ENCODE measurements at regions not wholly inside any gene's neighbourhood (a gene's known extent, or its start where the extent isn't known, plus 50 kb on each side); places are given as distances from the start of the nearest gene placed in this dataset.

DNA sequence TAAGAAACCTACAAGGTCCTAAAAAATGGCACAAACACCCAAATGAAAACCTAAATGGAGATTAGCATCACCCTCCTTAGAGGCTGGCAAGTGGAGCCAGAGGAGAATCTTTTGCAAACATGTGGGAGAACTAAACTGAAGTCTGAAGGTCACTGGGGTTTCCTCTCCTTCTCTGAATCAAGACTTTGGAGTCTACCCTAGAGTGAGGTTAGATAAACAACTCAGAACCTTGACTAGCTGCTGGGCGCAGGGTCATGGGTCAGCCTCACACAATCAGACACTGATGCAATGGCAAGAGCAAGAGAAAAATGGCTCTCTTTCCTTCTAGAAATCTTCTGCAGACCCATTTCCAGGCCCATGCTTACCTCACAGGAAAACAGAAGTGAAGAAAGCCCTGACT lies 165.8 kb downstream of the KCTD12 start:
- Histone ChIP-seq H2BK15ac (ENCODE audit: low read depth, low read length) (no peak overlapping the region), H2BK120ac (ENCODE audit: low read depth, low read length, poor library complexity, severe bottlenecking) (no peak overlapping the region), H3K4me2 (ENCODE audit: insufficient read depth, insufficient read length, low read length) (no peak overlapping the region), H4K5ac (ENCODE audit: insufficient read length, low read depth, low read length) (no peak overlapping the region), H3K9ac (ENCODE audit: extremely low read depth, insufficient read length, low read length) (no peak overlapping the region), H2BK12ac (ENCODE audit: insufficient read length, low read depth, low read length) (no peak overlapping the region), H3K27me3 (ENCODE audit: insufficient read depth, low read length) (no peaks in the 10 kb centered on the region), H2AFZ (ENCODE audit: low read length) (no peak overlapping the region), H3K4me1 (ENCODE audit: insufficient read depth, low read length) (peaks cover 7% of the 10 kb centered on the region; the same call in 1 of the 2 replicates), H3K18ac (ENCODE audit: insufficient read length, low read depth, low read length) (no peak overlapping the region), H3K14ac (ENCODE audit: insufficient read depth, low read length) (no peak overlapping the region), H4K91ac (ENCODE audit: insufficient read length, low read depth, low read length) (no peak overlapping the region), H2BK5ac (ENCODE audit: insufficient read length, low read length) (no peak overlapping the region), H3K4ac (ENCODE audit: low read depth, low read length) (no peak overlapping the region), H3K56ac (ENCODE audit: insufficient read length, low read depth, low read length) (no peak overlapping the region), H3K79me1 (ENCODE audit: insufficient read depth, low read depth, low read length, poor library complexity, severe bottlenecking) (no peaks in the 10 kb centered on the region), H4K8ac (replicated peaks; ENCODE audit: insufficient read length, low read depth, low read length) (no peak overlapping the region), H4K20me1 (ENCODE audit: control insufficient read depth, insufficient read depth, insufficient read length) (no peaks in the 10 kb centered on the region), H2AK5ac (ENCODE audit: insufficient read length, low read length) (no peak overlapping the region), H3K23me2 (ENCODE audit: insufficient read length, low read depth, low read length, poor library complexity, severe bottlenecking) (no peaks in the 10 kb centered on the region), H3K27ac (ENCODE audit: insufficient read length, low read depth, low read length) (no peak overlapping the region), H3K23ac (ENCODE audit: insufficient read length, low read depth, low read length) (no peak overlapping the region), H2BK20ac (ENCODE audit: low read depth, low read length, poor library complexity, severe bottlenecking) (no peak overlapping the region), H3K79me2 (ENCODE audit: insufficient read depth, low read length) (no peaks in the 10 kb centered on the region), H3T11ph (ENCODE audit: low read length) (no peak overlapping the region), H3K9me3 (ENCODE audit: control insufficient read depth, low read depth, low read length) (no peaks in the 10 kb centered on the region)
- Mint-ChIP-seq H3K27me3 (ENCODE audit: low read depth) (no peaks in the 10 kb centered on the region), H3K9me3 (no peaks in the 10 kb centered on the region), H3K27ac (no peak overlapping the region), H3K36me3 (ENCODE audit: insufficient read depth in 1 of 3, low read depth in 3 of 3) (no peaks in the 10 kb centered on the region), H3K4me1 (peaks cover 13 to 14% of the 10 kb centered on the region in 2 experiments), H3K4me3 (no peak overlapping the region)
- TF ChIP-seq CTCF (conservative IDR thresholded peaks at IDR 0.05): no peak
- no peak for DNase-seq
- no CpG with 5 or more reads among the region's 1 CpG for WGBS (ENCODE audit: extremely low coverage, insufficient read length, low lambda C conversion rate)
